SK-N-SH treated with all-trans-retinoic acid at 6 μM for 48 hours (cell line): ENCODE measurements at regions not wholly inside any gene's neighbourhood (a gene's known extent, or its start where the extent isn't known, plus 50 kb on each side); places are given as distances from the start of the nearest gene placed in this dataset.
"Not testable (repeated sequence)": the region's sequence is repeated elsewhere in the genome, so short reads cannot be mapped to it uniquely, and the experiment has no call there.

ENCODE experiments used
- ATAC-seq: fragments of 200-7000 bp; cut with Tn5 transposase; 3 replicates; pipeline ENCODE4 v1.9.1; 2020; ENCODE audit warnings: mild to moderate bottlenecking, moderate library complexity
- ARNTL ChIP-seq: fragments of 450-650 bp; formaldehyde crosslinking; IDR thresholded peaks from 2 replicates; pipeline ENCODE4 v1.5.0; 2020; ENCODE audit warnings: low read depth, mild to moderate bottlenecking, moderate library complexity, borderline replicate concordance
- BACH2 ChIP-seq: fragments of 250-450 bp; sonication (Bioruptor Pico); IDR thresholded peaks from 2 replicates; pipeline ENCODE4 v1.9.0; 2021; ENCODE audit warnings: mild to moderate bottlenecking, borderline replicate concordance
- CSDC2 ChIP-seq: fragments of 250-450 bp; sonication (Bioruptor Pico); IDR thresholded peaks from 2 replicates; pipeline ENCODE4 v1.5.0; 2020; ENCODE audit warnings: mild to moderate bottlenecking, moderate library complexity
- CSRNP3 ChIP-seq: fragments of 250-450 bp; sonication (Bioruptor Pico); IDR thresholded peaks from 2 replicates; pipeline ENCODE4 v1.5.1; 2021; ENCODE audit warnings: mild to moderate bottlenecking, moderate library complexity
- ESRRG ChIP-seq: fragments of 250-450 bp; sonication (Bioruptor Pico); IDR thresholded peaks from 2 replicates; pipeline ENCODE4 v1.6.1; 2021; ENCODE audit warnings: mild to moderate bottlenecking
- ISL1 ChIP-seq: fragments of 250-450 bp; sonication (Bioruptor Pico); IDR thresholded peaks from 2 replicates; pipeline ENCODE4 v2.1.2; 2022; ENCODE audit warnings: mild to moderate bottlenecking, moderate library complexity
- OSR1 ChIP-seq: fragments of 250-450 bp; sonication (Bioruptor Pico); IDR thresholded peaks from 2 replicates; pipeline ENCODE4 v1.8.0; 2022; ENCODE audit warnings: moderate library complexity, mild to moderate bottlenecking, inconsistent platforms
- RARB ChIP-seq: fragments of 250-450 bp; sonication (Bioruptor Pico); IDR thresholded peaks from 2 replicates; pipeline ENCODE4 v1.8.0; 2021; ENCODE audit warnings: mild to moderate bottlenecking, moderate library complexity
- SNAI2 ChIP-seq: fragments of 250-450 bp; sonication (Bioruptor Pico); IDR thresholded peaks from 2 replicates; pipeline ENCODE4 v1.5.0; 2020; ENCODE audit warnings: mild to moderate bottlenecking, moderate library complexity
- TCF4 ChIP-seq: fragments of 250-450 bp; sonication (Bioruptor Pico); IDR thresholded peaks from 2 replicates; pipeline ENCODE4 v1.8.0; 2021; ENCODE audit warnings: mild to moderate bottlenecking, moderate library complexity, borderline replicate concordance
- TOX ChIP-seq: fragments of 250-450 bp; sonication (Bioruptor Pico); IDR thresholded peaks from 2 replicates; pipeline ENCODE4 v1.8.0; 2021; ENCODE audit warnings: mild to moderate bottlenecking, moderate library complexity, borderline replicate concordance
- TSHZ2 ChIP-seq: fragments of 250-450 bp; sonication (Bioruptor Pico); IDR thresholded peaks from 2 replicates; pipeline ENCODE4 v1.5.0; 2020; ENCODE audit warnings: mild to moderate bottlenecking, moderate library complexity
- ZC3H10 ChIP-seq: fragments of 250-450 bp; sonication (Bioruptor Pico); IDR thresholded peaks from 2 replicates; pipeline ENCODE4 v1.5.1; 2021; ENCODE audit warnings: mild to moderate bottlenecking, moderate library complexity
- ZFP3 ChIP-seq: fragments of 250-450 bp; sonication (Bioruptor Pico); IDR thresholded peaks from 2 replicates; pipeline ENCODE4 v1.5.0; 2020; ENCODE audit warnings: mild to moderate bottlenecking, moderate library complexity
- ZFP30 ChIP-seq: fragments of 450-650 bp; formaldehyde crosslinking; IDR thresholded peaks from 2 replicates; pipeline ENCODE4 v1.5.0; 2022; ENCODE audit warnings: mild to moderate bottlenecking, moderate library complexity
- ZNF70 ChIP-seq: fragments of 450-650 bp; formaldehyde crosslinking; IDR thresholded peaks from 2 replicates; pipeline ENCODE4 v1.5.0; 2020; ENCODE audit warnings: mild to moderate bottlenecking, moderate library complexity
- ZNF8 ChIP-seq: fragments of 450-650 bp; formaldehyde crosslinking; IDR thresholded peaks from 2 replicates; pipeline ENCODE4 v1.5.0; 2020; ENCODE audit warnings: mild to moderate bottlenecking, moderate library complexity
- TF ChIP-seq, protein P1 (sequence below): fragments of 250-450 bp; sonication (Bioruptor Pico); IDR thresholded peaks from 2 replicates; pipeline ENCODE4 v1.8.0; 2020; ENCODE audit warnings: mild to moderate bottlenecking, moderate library complexity, borderline replicate concordance
- TF ChIP-seq, protein P2 (sequence below): fragments of 250-450 bp; sonication (Bioruptor Pico); IDR thresholded peaks from 2 replicates; pipeline ENCODE4 v1.8.0; 2021; ENCODE audit warnings: low read depth, mild to moderate bottlenecking, moderate library complexity, borderline replicate concordance

DNA sequence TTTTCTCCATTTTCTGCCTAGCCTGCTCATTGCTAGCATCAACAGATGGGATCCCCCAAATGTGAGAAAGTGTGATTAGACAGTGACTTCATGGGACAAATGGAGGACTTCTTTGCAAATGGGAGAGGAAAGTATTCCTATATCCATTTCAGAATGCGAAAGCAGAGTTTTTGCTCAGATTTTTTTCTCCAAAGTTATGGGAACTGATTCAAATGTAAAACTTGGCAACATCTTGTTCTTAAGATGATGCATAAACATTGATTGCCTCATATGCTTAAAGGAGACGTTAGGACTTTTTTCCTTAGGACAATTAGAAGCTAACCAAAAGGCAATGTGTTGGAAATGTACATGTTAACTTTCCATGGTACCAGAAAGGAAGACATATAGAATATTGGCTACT, 704.3 kb upstream of the ZNF608 start:
- ATAC-seq, result no peak
- TF ChIP-seq ESRRG (CRISPR knock-in tag) (no peak), SNAI2 (no peak), CSRNP3 (CRISPR knock-in tag) (no peak), ZFP30 (CRISPR knock-in tag) (no peak)

DNA sequence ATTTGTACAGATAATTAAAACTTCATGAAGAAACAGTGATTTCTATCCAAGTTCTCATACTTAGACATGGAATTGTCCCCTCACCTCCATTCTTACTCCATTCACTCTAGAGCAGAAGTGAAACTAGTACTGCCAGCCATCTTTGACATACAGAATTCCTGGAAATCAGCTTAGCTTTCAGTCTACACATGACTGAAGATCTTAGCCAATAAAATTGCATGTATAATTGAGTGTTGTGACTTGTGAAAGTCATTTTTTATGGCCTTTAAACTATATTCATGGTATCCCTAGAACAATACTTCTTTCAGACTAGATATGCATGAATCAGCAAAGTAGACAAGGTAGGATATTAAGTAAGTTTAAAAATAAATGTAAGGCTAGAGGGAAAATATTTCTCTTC, 705.2 kb upstream of the ZNF608 start:
- TF ChIP-seq CSRNP3 (CRISPR knock-in tag) (no peak), BACH2 (CRISPR knock-in tag) (no peak), RARB (no peak), TCF4 (CRISPR knock-in tag) (no peak), ZNF8 (no peak), TSHZ2 (CRISPR knock-in tag) (no peak), CSDC2 (CRISPR knock-in tag) (no peak)
- TF ChIP-seq, all 23 proteins: peak for 0
- ATAC-seq, result no peak

DNA sequence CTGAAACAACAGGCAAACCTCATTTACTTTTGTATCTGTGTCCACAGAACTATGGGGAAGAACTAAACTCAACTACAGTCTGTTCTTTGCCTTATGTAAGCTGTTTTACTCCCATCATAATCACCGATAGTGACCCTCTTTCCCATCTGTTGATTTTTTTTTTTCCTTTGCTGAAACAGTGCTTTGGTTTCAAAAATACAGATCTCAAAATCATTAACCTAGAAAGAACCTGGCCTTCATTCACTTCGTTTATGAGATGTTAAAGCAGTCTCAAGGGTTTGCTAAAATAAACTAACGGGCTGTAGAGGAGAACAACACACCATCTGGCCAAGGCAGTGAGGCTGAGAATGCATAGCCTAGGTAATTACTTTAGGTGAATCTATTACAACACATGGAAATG, 706.6 kb upstream of the ZNF608 start:
- no peak for ATAC-seq
- no peak for TF ChIP-seq OSR1
- no peak for TF ChIP-seq ZNF8
- no peak for TF ChIP-seq ZNF70
- no peak for TF ChIP-seq ZFP30 (CRISPR knock-in tag)
- no peak for TF ChIP-seq ZC3H10
- TF ChIP-seq, protein P1, sequence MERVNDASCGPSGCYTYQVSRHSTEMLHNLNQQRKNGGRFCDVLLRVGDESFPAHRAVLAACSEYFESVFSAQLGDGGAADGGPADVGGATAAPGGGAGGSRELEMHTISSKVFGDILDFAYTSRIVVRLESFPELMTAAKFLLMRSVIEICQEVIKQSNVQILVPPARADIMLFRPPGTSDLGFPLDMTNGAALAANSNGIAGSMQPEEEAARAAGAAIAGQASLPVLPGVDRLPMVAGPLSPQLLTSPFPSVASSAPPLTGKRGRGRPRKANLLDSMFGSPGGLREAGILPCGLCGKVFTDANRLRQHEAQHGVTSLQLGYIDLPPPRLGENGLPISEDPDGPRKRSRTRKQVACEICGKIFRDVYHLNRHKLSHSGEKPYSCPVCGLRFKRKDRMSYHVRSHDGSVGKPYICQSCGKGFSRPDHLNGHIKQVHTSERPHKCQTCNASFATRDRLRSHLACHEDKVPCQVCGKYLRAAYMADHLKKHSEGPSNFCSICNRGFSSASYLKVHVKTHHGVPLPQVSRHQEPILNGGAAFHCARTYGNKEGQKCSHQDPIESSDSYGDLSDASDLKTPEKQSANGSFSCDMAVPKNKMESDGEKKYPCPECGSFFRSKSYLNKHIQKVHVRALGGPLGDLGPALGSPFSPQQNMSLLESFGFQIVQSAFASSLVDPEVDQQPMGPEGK, result no peak
- TF ChIP-seq TOX (CRISPR knock-in tag), result no peak
- no peak for TF ChIP-seq CSDC2 (CRISPR knock-in tag)

GRCh38 chr5:125455041-125455440, 708.6 kb upstream of the ZNF608 start:
- TF ChIP-seq ESRRG (CRISPR knock-in tag) (no peak), RARB (no peak), SNAI2 (no peak), ISL1 (CRISPR knock-in tag) (no peak), OSR1 (no peak), TOX (CRISPR knock-in tag) (no peak), TSHZ2 (CRISPR knock-in tag) (no peak), ZNF70 (no peak), CSRNP3 (CRISPR knock-in tag) (no peak), ARNTL (CRISPR knock-in tag) (no peak), ZFP3 (no peak)
- TF ChIP-seq, protein P2, sequence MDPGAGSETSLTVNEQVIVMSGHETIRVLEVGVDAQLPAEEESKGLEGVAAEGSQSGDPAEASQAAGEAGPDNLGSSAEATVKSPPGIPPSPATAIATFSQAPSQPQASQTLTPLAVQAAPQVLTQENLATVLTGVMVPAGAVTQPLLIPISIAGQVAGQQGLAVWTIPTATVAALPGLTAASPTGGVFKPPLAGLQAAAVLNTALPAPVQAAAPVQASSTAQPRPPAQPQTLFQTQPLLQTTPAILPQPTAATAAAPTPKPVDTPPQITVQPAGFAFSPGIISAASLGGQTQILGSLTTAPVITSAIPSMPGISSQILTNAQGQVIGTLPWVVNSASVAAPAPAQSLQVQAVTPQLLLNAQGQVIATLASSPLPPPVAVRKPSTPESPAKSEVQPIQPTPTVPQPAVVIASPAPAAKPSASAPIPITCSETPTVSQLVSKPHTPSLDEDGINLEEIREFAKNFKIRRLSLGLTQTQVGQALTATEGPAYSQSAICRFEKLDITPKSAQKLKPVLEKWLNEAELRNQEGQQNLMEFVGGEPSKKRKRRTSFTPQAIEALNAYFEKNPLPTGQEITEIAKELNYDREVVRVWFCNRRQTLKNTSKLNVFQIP (CRISPR knock-in tag), result no peak
- ATAC-seq, result no peak

GRCh38 chr5:125456005-125456404, 709.6 kb upstream of the ZNF608 start:
- not testable (repeated sequence) for ATAC-seq
